Astrocyte (in vitro differentiated cells and primary cell): ENCODE measurements at regions not wholly inside any gene's neighbourhood (a gene's known extent, or its start where the extent isn't known, plus 50 kb on each side); places are given as distances from the start of the nearest gene placed in this dataset.

Source experiments
- DNase-seq: peaks from one replicate; pipeline ENCODE4 v3.0.0-alpha.2; 2010; ENCODE audit warnings: low read depth
- FAIRE-seq: peaks from 2 replicates; lab custom pipeline; 2011; peaks lifted over from hg19 to GRCh38; lab: Jason Lieb, UNC
- H2AFZ ChIP-seq: 2 replicates; pipeline ENCODE4 v1.6.0; 2012; ENCODE audit warnings: low read depth, low read length, inconsistent platforms
- H3K27ac ChIP-seq: 2 replicates; pipeline ENCODE4 v1.5.1; 2011; ENCODE audit warnings: low read depth, low read length, inconsistent platforms
- H3K27me3 ChIP-seq: 2 replicates; pipeline ENCODE4 v1.6.0; 2011; ENCODE audit warnings: low read length, inconsistent platforms; ENCODE audit not compliant: insufficient read depth
- H3K36me3 ChIP-seq: 2 replicates; pipeline ENCODE4 v1.5.1; 2011; ENCODE audit warnings: low read length, inconsistent platforms; ENCODE audit not compliant: insufficient read depth
- H3K4me1 ChIP-seq: 2 replicates; pipeline ENCODE4 v1.5.1; 2011; ENCODE audit warnings: low read length, inconsistent platforms; ENCODE audit not compliant: insufficient read depth
- H3K4me2 ChIP-seq: 2 replicates; pipeline ENCODE4 v1.6.0; 2012; ENCODE audit warnings: low read length, inconsistent platforms
- H3K4me3 ChIP-seq: 2 replicates; pipeline ENCODE4 v1.5.1; 2011; ENCODE audit warnings: low read depth, mild to moderate bottlenecking, low read length, inconsistent platforms; ENCODE audit not compliant: insufficient read depth
- H3K79me2 ChIP-seq: 2 replicates; pipeline ENCODE4 v1.6.0; 2012; ENCODE audit warnings: mild to moderate bottlenecking, low read length, inconsistent platforms; ENCODE audit not compliant: insufficient read depth
- H3K9ac ChIP-seq: 2 replicates; pipeline ENCODE4 v1.6.0; 2012; ENCODE audit warnings: mild to moderate bottlenecking, low read length, inconsistent platforms
- H3K9me3 ChIP-seq: 2 replicates; pipeline ENCODE4 v1.5.1; 2012; ENCODE audit warnings: low read depth, mild to moderate bottlenecking, low read length, inconsistent platforms; ENCODE audit not compliant: insufficient read depth
- H4K20me1 ChIP-seq: 2 replicates; pipeline ENCODE4 v1.6.0; 2012; ENCODE audit warnings: low read length, inconsistent platforms; ENCODE audit not compliant: insufficient read depth
- H3K27ac Mint-ChIP-seq: one replicate; pipeline ENCODE4 v1.8.0; 2021; ENCODE audit warnings: mild to moderate bottlenecking, mixed read lengths; ENCODE audit not compliant: unreplicated experiment
- H3K27me3 Mint-ChIP-seq: one replicate; pipeline ENCODE4 v1.8.0; 2021; ENCODE audit warnings: low read depth, mixed read lengths; ENCODE audit not compliant: unreplicated experiment
- H3K36me3 Mint-ChIP-seq: one replicate; pipeline ENCODE4 v1.8.0; 2021; ENCODE audit warnings: low read depth, mixed read lengths; ENCODE audit not compliant: unreplicated experiment
- H3K4me1 Mint-ChIP-seq: one replicate; pipeline ENCODE4 v1.8.0; 2021; ENCODE audit warnings: low read depth, mixed read lengths; ENCODE audit not compliant: unreplicated experiment
- H3K4me3 Mint-ChIP-seq: one replicate; pipeline ENCODE4 v1.8.0; 2021; ENCODE audit warnings: mild to moderate bottlenecking, moderate library complexity, mixed read lengths; ENCODE audit not compliant: unreplicated experiment
- H3K9me3 Mint-ChIP-seq: one replicate; pipeline ENCODE4 v1.8.0; 2021; ENCODE audit warnings: mild to moderate bottlenecking, mixed read lengths; ENCODE audit not compliant: unreplicated experiment
- EZH2 ChIP-seq: IDR thresholded peaks from 2 replicates; pipeline ENCODE4 v1.6.1; 2012; ENCODE audit warnings: mild to moderate bottlenecking, low read length, inconsistent platforms; ENCODE audit not compliant: insufficient read depth
- TF ChIP-seq, protein P1 (sequence below): IDR thresholded peaks from 2 replicates; pipeline ENCODE4 v1.5.1; 2011; ENCODE audit warnings: low read depth, mild to moderate bottlenecking, inconsistent platforms, low read length, moderate library complexity; ENCODE audit not compliant: insufficient read depth

DNA sequence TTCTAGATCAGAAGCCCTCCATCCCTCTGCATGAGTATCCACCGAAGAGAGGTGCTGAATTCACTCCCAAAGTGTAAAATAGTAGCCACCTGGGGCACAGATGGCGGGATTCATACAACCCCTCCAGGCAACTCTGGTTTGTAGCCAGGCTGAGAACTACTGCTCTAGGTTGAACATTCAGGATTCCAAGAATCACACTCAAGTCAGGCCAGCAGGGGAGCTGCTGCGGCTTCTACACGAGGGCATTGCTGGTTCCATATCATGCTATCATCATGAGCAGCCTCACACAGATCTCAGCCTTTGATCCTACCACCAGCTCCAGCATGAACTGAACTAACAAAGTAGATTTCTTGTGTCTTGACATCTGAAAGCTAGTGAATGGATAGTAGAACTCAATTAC lies 367.9 kb downstream of the DIRAS2 start:
- Histone ChIP-seq H3K9ac (no peak overlapping the region), H3K79me2 (no peaks in the 10 kb centered on the region), H3K4me3 (no peak overlapping the region), H4K20me1 (no peaks in the 10 kb centered on the region), H3K36me3 (no peaks in the 10 kb centered on the region), H3K4me2 (no peak overlapping the region), H3K9me3 (no peaks in the 10 kb centered on the region), H3K4me1 (no peaks in the 10 kb centered on the region), H3K27me3 (no peaks in the 10 kb centered on the region), H3K27ac (no peak overlapping the region), H2AFZ (no peak overlapping the region)
- Mint-ChIP-seq H3K9me3 (no peaks in the 10 kb centered on the region), H3K4me1 (no peaks in the 10 kb centered on the region), H3K36me3 (no peaks in the 10 kb centered on the region), H3K27me3 (peaks cover 9% of the 10 kb centered on the region), H3K4me3 (no peak overlapping the region), H3K27ac (no peak overlapping the region)
- TF ChIP-seq, protein P1, sequence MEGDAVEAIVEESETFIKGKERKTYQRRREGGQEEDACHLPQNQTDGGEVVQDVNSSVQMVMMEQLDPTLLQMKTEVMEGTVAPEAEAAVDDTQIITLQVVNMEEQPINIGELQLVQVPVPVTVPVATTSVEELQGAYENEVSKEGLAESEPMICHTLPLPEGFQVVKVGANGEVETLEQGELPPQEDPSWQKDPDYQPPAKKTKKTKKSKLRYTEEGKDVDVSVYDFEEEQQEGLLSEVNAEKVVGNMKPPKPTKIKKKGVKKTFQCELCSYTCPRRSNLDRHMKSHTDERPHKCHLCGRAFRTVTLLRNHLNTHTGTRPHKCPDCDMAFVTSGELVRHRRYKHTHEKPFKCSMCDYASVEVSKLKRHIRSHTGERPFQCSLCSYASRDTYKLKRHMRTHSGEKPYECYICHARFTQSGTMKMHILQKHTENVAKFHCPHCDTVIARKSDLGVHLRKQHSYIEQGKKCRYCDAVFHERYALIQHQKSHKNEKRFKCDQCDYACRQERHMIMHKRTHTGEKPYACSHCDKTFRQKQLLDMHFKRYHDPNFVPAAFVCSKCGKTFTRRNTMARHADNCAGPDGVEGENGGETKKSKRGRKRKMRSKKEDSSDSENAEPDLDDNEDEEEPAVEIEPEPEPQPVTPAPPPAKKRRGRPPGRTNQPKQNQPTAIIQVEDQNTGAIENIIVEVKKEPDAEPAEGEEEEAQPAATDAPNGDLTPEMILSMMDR: no peak
- TF ChIP-seq EZH2: no peak
- DNase-seq: no peak
- no peak for FAIRE-seq

DNA sequence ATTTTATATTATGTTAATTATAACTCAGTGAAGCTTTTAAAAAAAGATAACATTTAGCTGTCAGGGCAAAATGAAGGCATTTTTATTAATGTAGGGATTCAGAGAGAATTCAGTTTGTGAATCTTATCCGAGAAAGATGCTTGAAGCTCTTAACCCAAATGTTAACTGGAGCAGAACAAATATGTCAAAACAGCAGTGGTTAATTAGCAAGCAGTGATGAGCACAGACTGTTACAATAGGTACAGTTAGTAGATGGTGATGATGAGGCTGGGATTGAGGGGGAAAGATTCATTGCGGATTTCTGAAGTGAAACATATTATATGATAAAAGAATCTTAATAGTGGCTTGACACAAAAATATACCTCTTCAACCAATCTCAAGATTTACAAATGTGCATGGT lies 356.7 kb downstream of the DIRAS2 start:
- no peak overlapping the region for H3K4me3 ChIP-seq
- no peaks in the 10 kb centered on the region for H4K20me1 ChIP-seq
- no peak for TF ChIP-seq EZH2
- TF ChIP-seq, protein P1: no peak
- H3K4me1 ChIP-seq: no peaks in the 10 kb centered on the region
- no peaks in the 10 kb centered on the region for H3K36me3 ChIP-seq
- no peak for FAIRE-seq
- no peaks in the 10 kb centered on the region for H3K79me2 ChIP-seq
- Mint-ChIP-seq H3K9me3 (no peaks in the 10 kb centered on the region), H3K27me3 (no peaks in the 10 kb centered on the region), H3K4me1 (no peaks in the 10 kb centered on the region), H3K27ac (no peak overlapping the region), H3K4me3 (no peak overlapping the region), H3K36me3 (no peaks in the 10 kb centered on the region)
- H3K4me2 ChIP-seq: no peak overlapping the region
- H3K27ac ChIP-seq: no peak overlapping the region
- H2AFZ ChIP-seq: no peak overlapping the region
- no peak for DNase-seq
- H3K27me3 ChIP-seq: no peaks in the 10 kb centered on the region
- no peaks in the 10 kb centered on the region for H3K9me3 ChIP-seq
- no peak overlapping the region for H3K9ac ChIP-seq

DNA sequence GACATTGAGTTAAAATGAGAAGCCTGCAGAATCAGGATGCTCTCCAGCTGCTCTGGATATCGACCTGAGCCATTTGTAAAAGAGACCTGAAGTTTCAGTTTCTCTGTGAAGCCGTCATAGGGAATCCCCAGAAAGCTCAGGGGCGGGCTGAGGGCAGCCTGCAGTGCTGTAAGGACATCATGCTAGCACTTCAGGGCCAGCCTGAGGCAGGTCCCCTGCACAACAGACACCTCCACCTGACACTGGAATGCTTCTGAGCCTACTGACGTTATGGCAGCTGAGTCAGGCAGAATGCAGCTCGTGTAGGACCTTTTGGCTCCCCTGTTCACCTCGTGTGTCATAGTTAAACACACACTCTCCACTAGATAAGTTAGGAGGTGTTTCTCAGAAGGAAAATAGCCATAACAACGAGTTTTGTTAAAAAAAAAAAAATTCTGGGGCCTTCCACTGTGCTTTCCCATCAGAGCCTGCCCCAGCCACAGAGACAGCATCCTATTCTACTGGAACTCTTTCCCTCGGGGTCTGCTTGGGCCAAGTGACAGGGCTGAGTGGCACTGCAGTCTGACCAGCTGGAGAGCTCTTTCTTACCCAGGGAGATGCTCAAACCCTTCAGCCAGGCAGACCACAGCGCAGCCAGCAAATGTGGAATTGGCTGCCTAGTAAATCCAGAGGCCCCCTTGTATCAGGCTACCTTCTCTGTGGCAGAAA lies 354.9 kb downstream of the DIRAS2 start:
- FAIRE-seq (no peak), DNase-seq (no peak)
- Histone ChIP-seq H3K27me3 (no peaks in the 10 kb centered on the region), H3K4me2 (no peak overlapping the region), H3K4me1 (no peaks in the 10 kb centered on the region), H2AFZ (no peak overlapping the region), H4K20me1 (no peaks in the 10 kb centered on the region), H3K27ac (no peak overlapping the region), H3K9me3 (no peaks in the 10 kb centered on the region), H3K9ac (no peak overlapping the region), H3K79me2 (no peaks in the 10 kb centered on the region), H3K4me3 (no peak overlapping the region), H3K36me3 (no peaks in the 10 kb centered on the region)
- Mint-ChIP-seq H3K4me1 (no peaks in the 10 kb centered on the region), H3K27ac (no peak overlapping the region), H3K4me3 (no peak overlapping the region), H3K27me3 (no peaks in the 10 kb centered on the region), H3K9me3 (no peaks in the 10 kb centered on the region), H3K36me3 (no peaks in the 10 kb centered on the region)
- TF ChIP-seq, protein P1: no peak
- TF ChIP-seq EZH2: no peak
